Neural progenitor cell (in vitro differentiated cells): ENCODE measurements at regions not wholly inside any gene's neighbourhood (a gene's known extent, or its start where the extent isn't known, plus 50 kb on each side); places are given as distances from the start of the nearest gene placed in this dataset.

Source experiments
- CTCF ChIP-seq: fragments of 200-600 bp; sonication (generic); IDR thresholded peaks from 2 replicates; pipeline ENCODE4 v1.5.1; 2017; ENCODE audit warnings: antibody characterized with exemption, mild to moderate bottlenecking
- EZH2 ChIP-seq: fragments of 200-600 bp; sonication (generic); IDR thresholded peaks from 2 replicates; pipeline ENCODE4 v1.6.1; 2017; ENCODE audit warnings: antibody characterized with exemption, mild to moderate bottlenecking, moderate library complexity
- EZH2phosphoT487 ChIP-seq: fragments of 200-600 bp; sonication (generic); IDR thresholded peaks from 2 replicates; pipeline ENCODE4 v1.6.1; 2017; ENCODE audit warnings: antibody characterized with exemption

- TF ChIP-seq EZH2, result no peak
- TF ChIP-seq CTCF, result no peak
- TF ChIP-seq EZH2phosphoT487, result no peak
Observed at GRCh38 chr10:60446851-60447250, 57.2 kb upstream of the ANK3 start.
